ENCODE measurements at regions not wholly inside any gene's neighbourhood (a gene's known extent, or its start where the extent isn't known, plus 50 kb on each side); places are given as distances from the start of the nearest gene placed in this dataset.

DNA sequence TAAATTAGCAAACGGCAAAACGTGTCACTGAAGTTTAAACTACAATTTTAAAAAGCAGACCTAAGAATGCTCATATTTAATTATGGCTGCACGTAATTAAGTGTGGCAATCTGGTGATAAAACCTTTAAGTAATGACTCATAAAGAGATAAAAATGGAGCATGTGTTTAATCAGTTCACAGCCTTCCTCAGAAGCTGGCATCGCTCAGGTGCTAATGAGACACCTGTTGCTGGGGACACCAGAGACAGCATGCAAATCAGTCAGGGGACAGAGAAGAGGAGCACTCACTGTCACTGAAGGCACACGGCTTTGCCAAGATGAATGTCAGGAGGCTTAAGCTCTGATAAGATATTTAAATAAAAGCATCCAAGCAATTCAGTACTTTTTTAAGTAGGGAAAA lies 840.3 kb downstream of the GALC start:
- Mint-ChIP-seq H3K27me3 (ENCODE audit: low read depth, poor library complexity) (peaks cover 3% of the 10 kb centered on the region), H3K36me3 (ENCODE audit: low read depth) (no peaks in the 10 kb centered on the region), H3K9me3 (no peaks in the 10 kb centered on the region), H3K4me3 (no peak overlapping the region), H3K27ac (peak overlapping the region; percentile 35), H3K4me1 (peaks cover 5% of the 10 kb centered on the region)
- no peak for DNase-seq
- TF ChIP-seq, protein P1, sequence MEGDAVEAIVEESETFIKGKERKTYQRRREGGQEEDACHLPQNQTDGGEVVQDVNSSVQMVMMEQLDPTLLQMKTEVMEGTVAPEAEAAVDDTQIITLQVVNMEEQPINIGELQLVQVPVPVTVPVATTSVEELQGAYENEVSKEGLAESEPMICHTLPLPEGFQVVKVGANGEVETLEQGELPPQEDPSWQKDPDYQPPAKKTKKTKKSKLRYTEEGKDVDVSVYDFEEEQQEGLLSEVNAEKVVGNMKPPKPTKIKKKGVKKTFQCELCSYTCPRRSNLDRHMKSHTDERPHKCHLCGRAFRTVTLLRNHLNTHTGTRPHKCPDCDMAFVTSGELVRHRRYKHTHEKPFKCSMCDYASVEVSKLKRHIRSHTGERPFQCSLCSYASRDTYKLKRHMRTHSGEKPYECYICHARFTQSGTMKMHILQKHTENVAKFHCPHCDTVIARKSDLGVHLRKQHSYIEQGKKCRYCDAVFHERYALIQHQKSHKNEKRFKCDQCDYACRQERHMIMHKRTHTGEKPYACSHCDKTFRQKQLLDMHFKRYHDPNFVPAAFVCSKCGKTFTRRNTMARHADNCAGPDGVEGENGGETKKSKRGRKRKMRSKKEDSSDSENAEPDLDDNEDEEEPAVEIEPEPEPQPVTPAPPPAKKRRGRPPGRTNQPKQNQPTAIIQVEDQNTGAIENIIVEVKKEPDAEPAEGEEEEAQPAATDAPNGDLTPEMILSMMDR (IDR thresholded peaks at IDR 0.05), result no peak

DNA sequence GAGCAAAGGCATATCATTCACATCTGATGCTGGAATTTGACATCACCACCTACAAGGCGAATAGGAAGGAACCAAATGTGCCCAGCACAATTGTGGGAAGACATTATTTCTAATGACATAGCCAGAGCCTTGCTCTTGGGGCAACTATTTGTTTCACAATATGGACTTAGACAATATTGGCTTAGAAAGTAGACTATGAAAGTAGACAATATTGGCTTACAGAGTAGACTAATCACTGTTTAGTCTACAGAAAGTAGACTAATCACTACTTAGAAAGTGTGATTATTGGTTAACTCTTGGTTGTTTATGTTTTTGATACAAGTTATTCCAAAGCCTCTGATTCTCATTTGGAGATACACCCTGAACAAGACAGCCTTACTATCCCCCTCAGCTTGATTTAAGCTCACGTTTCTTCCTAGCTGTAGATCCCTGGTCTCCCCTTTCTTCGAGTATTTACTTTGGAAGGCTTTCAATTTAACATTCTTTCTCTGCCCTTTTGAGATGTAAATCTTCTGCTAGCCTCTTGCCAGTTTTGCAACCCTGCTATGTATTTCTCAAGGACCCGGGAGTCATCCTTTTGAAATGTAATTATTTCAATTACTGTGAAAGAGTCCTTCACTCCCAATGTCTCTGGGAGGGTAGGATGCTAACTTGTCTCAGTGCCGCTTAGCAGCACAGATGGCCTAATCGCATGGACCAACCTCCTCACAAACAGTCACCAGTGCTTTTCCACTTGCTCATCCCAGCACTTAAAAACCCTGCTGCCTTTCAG lies 843.2 kb downstream of the GALC start:
- H3K9me3 Mint-ChIP-seq, result no peaks in the 10 kb centered on the region
- TF ChIP-seq, protein P1 (IDR thresholded peaks at IDR 0.05), result no peak
- H3K4me3 Mint-ChIP-seq, result no peak overlapping the region
- peaks cover 3% of the 10 kb centered on the region for H3K27me3 Mint-ChIP-seq (ENCODE audit: low read depth, poor library complexity)
- peaks cover 5% of the 10 kb centered on the region for H3K4me1 Mint-ChIP-seq
- DNase-seq, result no peak
- H3K36me3 Mint-ChIP-seq (ENCODE audit: low read depth), result no peaks in the 10 kb centered on the region
- H3K27ac Mint-ChIP-seq, result no peak overlapping the region

DNA sequence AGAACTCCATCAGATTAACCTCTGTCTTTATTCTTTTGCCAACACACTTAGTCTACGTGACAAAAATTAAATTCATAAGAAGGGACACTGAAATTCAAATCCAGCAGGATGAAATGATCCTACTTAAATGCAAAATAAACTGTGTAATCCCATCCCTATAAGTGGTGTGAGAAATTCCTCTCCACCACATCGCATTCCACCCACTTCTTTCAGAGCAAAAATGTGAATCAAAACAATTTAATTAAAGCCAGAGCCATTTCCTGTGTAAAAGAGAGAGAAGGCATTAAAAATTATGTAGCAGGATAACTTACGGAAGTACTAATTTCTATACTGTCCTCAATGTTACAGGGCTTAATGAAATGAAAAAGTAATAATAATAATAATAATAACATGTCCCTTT lies 844.3 kb downstream of the GALC start:
- Mint-ChIP-seq H3K27me3 (ENCODE audit: low read depth, poor library complexity) (peaks cover 3% of the 10 kb centered on the region), H3K36me3 (ENCODE audit: low read depth) (no peaks in the 10 kb centered on the region), H3K4me3 (no peak overlapping the region), H3K4me1 (peaks cover 5% of the 10 kb centered on the region), H3K9me3 (no peaks in the 10 kb centered on the region), H3K27ac (no peak overlapping the region)
- no peak for DNase-seq
- TF ChIP-seq, protein P1 (IDR thresholded peaks at IDR 0.05), result no peak

DNA sequence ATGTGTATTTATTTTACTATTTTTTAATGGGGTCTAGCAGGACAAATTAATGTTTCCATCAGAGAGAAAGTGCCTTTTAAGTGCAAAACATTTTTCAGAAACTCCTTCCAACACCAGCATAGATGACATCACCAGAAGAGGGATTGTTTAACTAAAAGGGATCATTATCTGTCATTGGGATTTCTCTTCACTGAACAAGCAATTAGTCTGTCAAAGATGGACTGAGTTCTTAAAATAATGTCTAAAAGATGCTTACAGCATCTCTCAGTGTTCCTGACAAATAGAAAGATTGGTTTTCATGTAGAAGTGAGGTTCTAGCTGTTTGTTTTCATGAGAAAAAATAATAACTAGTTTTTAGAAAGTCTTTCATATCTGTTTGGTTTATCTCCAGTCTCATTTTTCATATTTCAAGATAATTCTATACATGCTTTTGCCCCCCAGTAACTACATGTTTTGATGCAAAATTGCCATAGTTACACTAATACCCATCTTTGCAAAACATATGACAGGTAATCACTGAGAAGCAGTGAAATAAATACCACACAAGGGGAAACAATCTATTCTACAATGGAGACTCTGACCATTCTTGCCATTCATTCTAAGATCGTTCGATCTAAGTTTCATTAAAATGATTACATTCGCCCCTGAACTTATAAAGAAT lies 850.3 kb downstream of the GALC start:
- no peak overlapping the region for H3K27ac Mint-ChIP-seq
- H3K36me3 Mint-ChIP-seq (ENCODE audit: low read depth), result no peaks in the 10 kb centered on the region
- H3K9me3 Mint-ChIP-seq, result no peaks in the 10 kb centered on the region
- H3K4me1 Mint-ChIP-seq, result peaks cover 8% of the 10 kb centered on the region
- H3K4me3 Mint-ChIP-seq, result no peak overlapping the region
- H3K27me3 Mint-ChIP-seq (ENCODE audit: low read depth, poor library complexity), result no peaks in the 10 kb centered on the region
- TF ChIP-seq, protein P1 (IDR thresholded peaks at IDR 0.05), result no peak
- DNase-seq, result no peak

DNA sequence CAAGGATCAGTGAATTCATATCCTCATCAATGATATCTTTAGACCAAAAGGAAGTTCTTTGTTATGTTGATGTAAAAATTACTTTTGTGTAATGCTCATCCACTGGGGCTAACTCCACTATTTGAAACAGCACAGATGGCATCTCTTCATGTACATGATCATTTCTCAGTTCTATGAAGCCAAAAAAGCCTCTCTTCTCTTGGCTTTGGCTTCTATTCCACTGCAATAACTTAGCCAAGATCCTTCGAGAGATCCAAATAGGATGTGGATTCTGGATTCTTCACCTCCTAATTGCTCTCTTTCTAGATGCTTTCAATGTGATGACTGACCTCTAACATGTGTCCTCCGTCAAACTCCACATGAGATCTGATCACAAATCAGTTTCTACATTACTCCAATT lies 851.2 kb downstream of the GALC start:
- H3K36me3 Mint-ChIP-seq (ENCODE audit: low read depth), result no peaks in the 10 kb centered on the region
- H3K4me3 Mint-ChIP-seq, result no peak overlapping the region
- no peaks in the 10 kb centered on the region for H3K27me3 Mint-ChIP-seq (ENCODE audit: low read depth, poor library complexity)
- no peak overlapping the region for H3K27ac Mint-ChIP-seq
- H3K4me1 Mint-ChIP-seq, result peaks cover 8% of the 10 kb centered on the region
- H3K9me3 Mint-ChIP-seq, result no peaks in the 10 kb centered on the region
- TF ChIP-seq, protein P1 (IDR thresholded peaks at IDR 0.05), result no peak
- DNase-seq, result no peak

DNA sequence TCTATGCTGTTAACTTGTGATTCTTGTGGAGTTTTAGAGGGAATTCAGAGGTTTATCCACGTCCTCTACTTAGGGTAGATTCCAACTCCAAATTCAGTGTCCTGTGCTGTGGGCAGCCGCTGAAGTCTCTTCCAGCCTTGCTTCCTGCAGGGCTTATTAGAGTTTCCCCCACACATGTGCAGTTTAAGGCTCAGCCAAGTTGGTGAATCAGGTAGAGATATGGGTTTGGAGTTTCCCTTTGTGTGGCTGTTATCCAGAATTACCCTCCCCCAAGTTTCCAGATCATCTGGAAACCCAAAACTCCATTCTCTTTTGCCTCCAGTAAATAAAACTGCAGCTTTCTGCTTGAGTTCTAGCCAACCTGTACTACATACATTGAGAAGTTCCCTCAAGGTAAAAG lies 853.7 kb downstream of the GALC start:
- Mint-ChIP-seq H3K36me3 (ENCODE audit: low read depth) (no peaks in the 10 kb centered on the region), H3K4me1 (peaks cover 8% of the 10 kb centered on the region)

More for the DNA sequence above, 853.7 kb downstream of the GALC start:
- Mint-ChIP-seq H3K9me3 (no peaks in the 10 kb centered on the region), H3K4me3 (no peak overlapping the region), H3K27me3 (ENCODE audit: low read depth, poor library complexity) (no peaks in the 10 kb centered on the region), H3K27ac (no peak overlapping the region)
- no peak for DNase-seq
- TF ChIP-seq, protein P1 (IDR thresholded peaks at IDR 0.05), result no peak

Measured in nephron progenitor cell (in vitro differentiated cells).